SU-DHL-6 (cell line): ENCODE measurements at regions not wholly inside any gene's neighbourhood (a gene's known extent, or its start where the extent isn't known, plus 50 kb on each side); places are given as distances from the start of the nearest gene placed in this dataset.

Experiments
- CTCF ChIP-seq: fragments of 200-600 bp; sonication (generic); IDR thresholded peaks from one replicate; pipeline ENCODE4 v1.5.1; 2017; ENCODE audit warnings: antibody characterized with exemption, mild to moderate bottlenecking, low read length, moderate library complexity; ENCODE audit not compliant: insufficient read depth, poor library complexity, severe bottlenecking
- EZH2phosphoT487 ChIP-seq: fragments of 200-600 bp; sonication (generic), shearing (Covaris generic); conservative IDR thresholded peaks from 2 replicates; pipeline ENCODE4 v1.6.1; 2018; ENCODE audit warnings: mild to moderate bottlenecking, antibody characterized with exemption, low read length, moderate library complexity, mixed read lengths

- TF ChIP-seq CTCF (no peak), EZH2phosphoT487 (no peak)
Observed at GRCh38 chr10:34884272-34884952, 69.3 kb upstream of the PARD3 start.
